Lower leg skin (tissue), 4 donors: ENCODE measurements at regions not wholly inside any gene's neighbourhood (a gene's known extent, or its start where the extent isn't known, plus 50 kb on each side); places are given as distances from the start of the nearest gene placed in this dataset.

Source experiments
- DNase-seq, 2 donors: peaks; one replicate each; pipeline ENCODE4 v3.0.0-alpha.2; 2019; ENCODE audit warnings: low spot score in 2 of 2
- H3K4me3 ChIP-seq: fragments of 200-600 bp; sonication (generic); 2 replicates; pipeline ENCODE4 v1.5.1; 2017; ENCODE audit warnings: mild to moderate bottlenecking, low read depth; ENCODE audit not compliant: poor library complexity, severe bottlenecking
- POLR2A ChIP-seq, 2 donors: fragments of 450-650 bp; IDR thresholded peaks; one replicate each; pipeline ENCODE4 v1.6.1; 2016 to 2017; ENCODE audit warnings: antibody characterized with exemption in 2 of 2, mild to moderate bottlenecking in 1 of 2, moderate library complexity in 1 of 2
- WGBS, 2 donors: methylation state at CpG; one replicate each; pipeline ENCODE4 v1.1.5; 2018; 5-methylcytosine and 5-hydroxymethylcytosine counted together
- intact Hi-C: fragments of 100-400 bp; cut with DNase I; formaldehyde crosslinking; loops from one replicate; pipeline ENCODE4 v1.15.0; 2023; ENCODE audit warnings: low total_unique reads
- TF ChIP-seq, protein P1 (sequence below), 3 donors: fragments of 450-650 bp; IDR thresholded peaks; one replicate each; pipeline ENCODE4 v1.5.1; 2016; ENCODE audit warnings: antibody characterized with exemption in 3 of 3, mild to moderate bottlenecking in 3 of 3, moderate library complexity in 2 of 3

DNA sequence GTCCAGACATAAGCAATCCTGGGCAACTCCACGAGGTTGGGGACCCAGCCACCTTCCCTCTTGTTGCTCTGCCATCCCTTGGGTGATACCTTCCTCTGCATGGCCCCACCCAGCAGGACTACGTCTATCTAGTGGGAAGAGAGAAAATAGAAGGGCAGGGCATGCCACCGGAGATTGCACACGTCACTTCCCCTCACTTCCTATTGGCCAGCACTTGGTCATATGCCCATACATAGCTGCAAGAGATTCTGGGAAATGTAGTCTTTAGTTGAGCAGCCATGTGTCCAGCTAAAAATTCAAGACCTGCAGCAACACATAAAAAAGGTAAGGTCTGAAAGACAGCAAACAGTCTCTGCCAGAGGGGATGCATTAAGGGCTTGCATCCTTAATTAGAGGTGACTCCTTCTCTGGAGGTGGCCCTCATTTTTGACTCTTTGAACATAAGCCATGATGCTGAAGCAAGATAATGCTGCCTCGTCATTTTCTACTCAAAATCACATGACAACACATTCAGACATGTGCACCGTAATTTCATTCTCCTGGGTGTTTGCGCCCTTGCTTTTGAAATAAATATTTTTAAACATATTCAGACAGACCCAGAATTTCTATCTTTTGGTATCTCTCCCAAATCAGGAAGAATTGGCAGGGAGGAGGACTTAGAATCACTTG is 91.8 kb upstream of the PWP1 start:
- intact Hi-C loops: no loop called here
- DNase-seq: no peak
- no peak overlapping the region for H3K4me3 ChIP-seq
- TF ChIP-seq, protein P1, sequence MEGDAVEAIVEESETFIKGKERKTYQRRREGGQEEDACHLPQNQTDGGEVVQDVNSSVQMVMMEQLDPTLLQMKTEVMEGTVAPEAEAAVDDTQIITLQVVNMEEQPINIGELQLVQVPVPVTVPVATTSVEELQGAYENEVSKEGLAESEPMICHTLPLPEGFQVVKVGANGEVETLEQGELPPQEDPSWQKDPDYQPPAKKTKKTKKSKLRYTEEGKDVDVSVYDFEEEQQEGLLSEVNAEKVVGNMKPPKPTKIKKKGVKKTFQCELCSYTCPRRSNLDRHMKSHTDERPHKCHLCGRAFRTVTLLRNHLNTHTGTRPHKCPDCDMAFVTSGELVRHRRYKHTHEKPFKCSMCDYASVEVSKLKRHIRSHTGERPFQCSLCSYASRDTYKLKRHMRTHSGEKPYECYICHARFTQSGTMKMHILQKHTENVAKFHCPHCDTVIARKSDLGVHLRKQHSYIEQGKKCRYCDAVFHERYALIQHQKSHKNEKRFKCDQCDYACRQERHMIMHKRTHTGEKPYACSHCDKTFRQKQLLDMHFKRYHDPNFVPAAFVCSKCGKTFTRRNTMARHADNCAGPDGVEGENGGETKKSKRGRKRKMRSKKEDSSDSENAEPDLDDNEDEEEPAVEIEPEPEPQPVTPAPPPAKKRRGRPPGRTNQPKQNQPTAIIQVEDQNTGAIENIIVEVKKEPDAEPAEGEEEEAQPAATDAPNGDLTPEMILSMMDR (IDR thresholded peaks at IDR 0.05): no peak
- TF ChIP-seq POLR2A (IDR thresholded peaks at IDR 0.05): no peak
- WGBS, 2 donors: 87 to 94% methylated on average over 7 of the region's 7 CpGs

DNA sequence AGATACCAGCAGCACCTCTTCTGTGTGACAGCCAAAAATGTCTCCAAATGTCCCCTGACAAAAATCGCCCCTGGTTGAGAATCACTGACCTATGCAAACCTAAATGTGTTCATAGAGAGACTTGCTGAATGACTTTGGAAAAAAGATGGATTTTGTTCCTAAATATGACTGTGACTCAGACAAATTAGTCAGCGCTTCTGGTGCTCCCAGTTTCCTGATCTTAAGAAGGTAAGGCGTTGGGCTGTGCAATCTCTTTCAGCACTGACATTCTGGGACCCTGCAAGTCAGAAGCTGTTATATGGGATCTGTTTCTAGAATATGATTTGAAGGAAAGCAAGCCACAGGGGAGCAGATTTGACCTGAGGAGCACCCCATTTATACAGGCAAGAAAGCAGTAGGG is 90.6 kb upstream of the PWP1 start:
- intact Hi-C loops: no loop called here
- 94 to 98% methylated on average over 3 of the region's 3 CpGs for WGBS, 2 donors
- no peak overlapping the region for H3K4me3 ChIP-seq
- TF ChIP-seq, protein P1 (IDR thresholded peaks at IDR 0.05): no peak
- no peak for TF ChIP-seq POLR2A (IDR thresholded peaks at IDR 0.05)
- DNase-seq: no peak

- no peak overlapping the region for H3K4me3 ChIP-seq
- no peak for TF ChIP-seq POLR2A (IDR thresholded peaks at IDR 0.05)
- TF ChIP-seq, protein P1 (IDR thresholded peaks at IDR 0.05): no peak
- DNase-seq: no peak
- intact Hi-C loops: no loop called here
- WGBS, 2 donors: 89 to 92% methylated on average over 2 of the region's 2 CpGs
Measured at GRCh38 chr12:107597695-107598410, 87.7 kb upstream of the PWP1 start.

- 86 to 91% methylated on average over 3 of the region's 3 CpGs for WGBS, 2 donors
- no peak overlapping the region for H3K4me3 ChIP-seq
- TF ChIP-seq, protein P1 (IDR thresholded peaks at IDR 0.05): no peak
- no peak for TF ChIP-seq POLR2A (IDR thresholded peaks at IDR 0.05)
- no peak for DNase-seq
- intact Hi-C loops: no loop called here
Measured at GRCh38 chr12:107598906-107599305, 86.7 kb upstream of the PWP1 start.

GRCh38 chr12:107600581-107601144 is 84.9 kb upstream of the PWP1 start:
- 59 to 73% methylated on average over 4 of the region's 4 CpGs for WGBS, 2 donors
- intact Hi-C loops: no loop called here
- no peak overlapping the region for H3K4me3 ChIP-seq
- no peak for DNase-seq
- no peak for TF ChIP-seq POLR2A (IDR thresholded peaks at IDR 0.05)

- 90 to 93% methylated on average over 9 of the region's 9 CpGs for WGBS, 2 donors
- DNase-seq: no peak
- no peak for TF ChIP-seq POLR2A (IDR thresholded peaks at IDR 0.05)
- TF ChIP-seq, protein P1 (IDR thresholded peaks at IDR 0.05): no peak
- intact Hi-C loops: no loop called here
- no peak overlapping the region for H3K4me3 ChIP-seq
Measured at GRCh38 chr12:107602446-107602845, 83.2 kb upstream of the PWP1 start.
